HG02973 (cell line): ENCODE measurements at regions not wholly inside any gene's neighbourhood (a gene's known extent, or its start where the extent isn't known, plus 50 kb on each side); places are given as distances from the start of the nearest gene placed in this dataset.
A peak's percentile ranks its signal among the peaks of the same experiment; 100 is the strongest.
"Not testable (repeated sequence)": the region's sequence is repeated elsewhere in the genome, so short reads cannot be mapped to it uniquely, and the experiment has no call there.

ENCODE experiments used
- ATAC-seq: cut with Tn5 transposase; IDR thresholded peaks from one replicate; pipeline ENCODE4 v1.9.1; 2021; ENCODE audit warnings: moderate library complexity; ENCODE audit not compliant: unreplicated experiment

GRCh38 chr5:50898966-50899365 lies 232.5 kb downstream of the PARP8 start:
- ATAC-seq = no peak

DNA sequence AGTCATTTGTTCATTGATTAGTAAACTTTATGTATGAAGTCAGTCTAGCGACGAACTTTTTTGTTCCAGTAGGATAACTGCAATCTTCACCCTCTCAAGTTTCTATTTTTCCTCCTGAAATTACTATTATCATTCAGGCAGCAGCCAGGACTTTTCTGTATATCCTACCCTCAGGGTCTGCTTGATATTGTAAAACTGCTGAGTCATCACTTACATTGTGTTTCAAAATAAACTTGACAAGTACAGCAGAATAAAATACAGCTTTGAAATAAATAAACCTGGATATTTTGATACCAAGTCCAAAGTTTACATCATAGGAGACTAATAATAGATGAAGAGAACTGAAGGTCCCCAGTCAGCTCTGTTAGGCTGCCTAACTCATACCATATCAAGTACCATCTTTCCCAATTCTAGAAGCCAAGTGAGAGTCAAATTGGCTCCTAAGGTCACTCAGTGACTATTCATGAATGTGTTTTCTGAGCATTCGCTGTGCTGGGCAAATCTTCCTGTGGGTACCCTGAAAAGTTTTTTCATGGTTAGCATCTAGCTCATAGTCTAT lies 234.6 kb downstream of the PARP8 start:
- no peak for ATAC-seq

- ATAC-seq = no peak
Measured at GRCh38 chr5:50903651-50904050, 237.2 kb downstream of the PARP8 start.

GRCh38 chr5:50905996-50906570 lies 239.6 kb downstream of the PARP8 start:
- ATAC-seq = no peak

DNA sequence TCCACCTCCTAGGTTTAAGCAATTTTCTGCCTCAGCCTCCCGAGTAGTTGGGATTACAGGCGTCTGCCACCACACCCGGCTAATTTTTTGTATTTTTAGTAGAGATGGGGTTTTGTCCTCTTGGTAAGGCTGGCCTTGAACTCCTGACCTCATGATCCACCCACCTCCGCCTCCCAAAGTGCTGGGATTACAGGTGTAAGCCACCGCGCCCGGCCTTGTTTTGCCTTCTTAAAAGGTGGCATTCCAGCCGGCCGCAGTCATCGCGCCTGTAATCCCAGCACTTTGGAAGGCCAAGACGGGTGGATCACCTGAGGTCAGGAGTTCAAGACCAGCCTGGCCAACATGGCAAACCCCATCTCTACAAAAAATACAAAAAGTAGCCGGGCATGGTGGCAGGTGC lies 253.7 kb downstream of the PARP8 start:
- ATAC-seq = not testable (repeated sequence)

DNA sequence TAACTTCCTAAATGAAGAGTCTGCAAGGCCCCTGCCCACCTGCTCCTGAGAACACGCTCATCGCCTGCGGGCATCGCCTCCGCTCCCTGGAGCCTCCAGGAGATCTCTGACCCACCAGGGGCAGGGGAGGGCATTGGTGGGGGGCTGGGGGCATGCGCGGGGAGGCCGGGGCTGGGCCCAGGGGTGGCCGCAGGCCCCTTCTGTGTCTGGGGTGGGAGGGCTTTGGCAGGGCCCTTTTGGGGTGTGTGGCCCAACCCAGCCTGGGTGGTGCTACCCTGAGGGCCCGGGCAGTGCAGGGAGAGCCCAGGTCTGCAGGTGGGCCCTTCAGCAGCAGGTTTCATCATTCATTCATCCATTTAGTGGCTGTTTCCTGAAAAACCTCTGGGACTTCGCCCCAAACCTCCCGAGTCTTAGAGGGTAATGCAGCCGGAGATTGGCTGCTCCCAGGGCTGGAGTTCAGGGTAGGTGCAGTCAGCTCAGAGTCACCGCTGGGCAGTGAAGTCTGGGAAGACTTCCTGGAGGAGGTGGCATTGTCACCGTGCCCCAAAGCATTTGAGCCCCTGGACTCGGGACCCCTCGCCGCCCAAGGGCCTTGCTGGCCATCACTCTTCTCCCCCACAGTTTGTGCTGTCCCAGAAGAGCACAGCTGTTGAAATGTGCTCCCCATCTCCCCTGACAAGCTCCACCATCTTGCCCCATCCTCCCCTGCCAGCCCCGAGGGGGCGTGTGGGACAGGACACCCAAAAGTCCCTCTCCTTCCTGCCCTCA lies 255.1 kb downstream of the PARP8 start:
- ATAC-seq = no peak

DNA sequence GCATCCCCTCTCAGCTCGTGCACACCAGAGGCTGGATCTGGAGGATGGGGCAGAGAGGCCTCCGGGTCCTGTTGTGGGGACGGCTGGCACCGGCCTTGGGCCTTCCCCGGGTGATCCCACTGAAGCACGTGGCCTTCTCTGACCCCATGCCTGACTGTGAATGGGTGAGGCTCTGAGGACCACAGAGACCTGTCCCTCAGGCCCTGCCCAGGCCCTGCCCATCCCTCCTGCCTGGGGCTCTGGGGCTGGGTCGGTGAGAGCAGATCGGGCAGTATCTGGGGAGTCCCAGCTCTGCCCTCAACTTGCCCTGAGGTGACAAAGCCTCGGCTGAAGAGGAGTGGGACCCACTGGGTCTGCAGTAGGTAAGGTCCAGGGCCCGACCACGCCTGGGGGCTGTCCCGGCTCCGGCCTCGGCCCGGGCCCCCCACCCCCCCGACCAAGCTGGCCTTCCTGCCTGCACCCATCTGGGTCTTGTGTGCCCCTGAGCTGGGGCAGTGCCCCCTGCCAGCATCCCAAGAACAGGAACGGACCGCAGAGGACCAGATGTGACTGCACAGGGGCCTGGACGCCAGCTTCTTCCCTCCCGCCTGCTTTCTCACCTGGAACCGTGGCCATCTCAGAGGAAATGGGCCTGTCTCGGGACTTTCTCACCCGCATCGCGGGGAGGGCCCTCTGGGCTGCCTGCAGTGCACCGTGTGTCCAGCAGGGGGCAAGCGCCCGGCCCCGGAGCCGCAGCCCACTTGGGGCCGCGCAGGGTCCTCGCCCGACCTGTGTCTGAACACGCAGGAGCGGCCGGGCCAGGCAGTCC lies 255.9 kb downstream of the PARP8 start:
- ATAC-seq = not testable (repeated sequence)

GRCh38 chr5:50922942-50923767 lies 256.7 kb downstream of the PARP8 start:
- no peak for ATAC-seq

DNA sequence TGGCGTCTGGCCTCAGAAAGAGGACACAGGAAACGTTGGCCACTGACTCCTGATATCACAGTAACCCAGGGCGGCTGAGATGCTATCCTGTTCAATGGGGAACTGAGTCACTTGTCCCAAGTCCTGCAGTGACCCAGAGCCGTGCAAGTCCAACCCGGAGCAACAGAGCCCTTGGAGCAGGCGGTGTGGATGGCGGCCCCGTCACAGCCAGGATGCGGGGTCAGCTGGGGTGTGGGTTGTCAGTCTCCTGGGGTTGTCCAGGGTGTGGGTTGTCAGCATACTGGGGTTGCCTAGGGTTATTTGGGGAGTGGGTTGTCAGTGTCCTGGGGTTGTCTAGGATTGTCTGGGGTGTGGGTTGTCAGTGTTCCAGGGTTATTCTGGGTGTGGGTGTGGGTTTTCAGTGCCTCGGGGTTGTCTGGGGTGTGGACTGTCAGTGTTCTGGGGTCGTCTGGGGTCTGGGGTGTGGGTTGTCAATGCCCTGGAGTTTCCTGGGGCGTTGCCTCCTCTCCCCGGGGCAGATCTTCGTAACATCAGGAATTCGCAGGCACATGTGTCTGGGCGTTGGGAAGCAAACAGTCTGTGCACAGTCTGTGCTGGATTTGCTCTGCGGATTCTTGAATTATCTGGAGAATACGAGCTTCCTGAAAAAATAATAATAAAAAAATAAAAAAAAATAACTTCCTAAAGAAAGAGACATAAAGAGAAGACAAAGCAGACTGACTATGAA lies 257.5 kb downstream of the PARP8 start:
- no peak for ATAC-seq

DNA sequence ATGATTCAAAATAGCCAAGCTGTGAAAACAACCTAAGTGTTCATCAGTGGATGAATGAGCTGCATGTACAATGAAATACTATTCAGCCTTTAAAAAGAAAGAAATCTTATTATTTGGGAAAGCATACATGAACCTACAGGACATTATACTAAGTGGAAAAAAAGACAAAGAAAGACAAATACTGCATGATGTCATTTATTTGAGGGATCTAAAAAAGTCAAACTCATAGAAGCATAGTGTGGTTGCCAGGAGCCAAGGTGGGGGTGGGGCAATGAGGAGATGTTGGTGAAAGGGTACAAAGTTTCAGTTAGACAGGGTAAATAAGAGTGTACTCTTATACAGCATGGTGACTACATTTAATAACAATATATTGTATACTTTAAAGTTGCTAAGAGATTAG lies 261.5 kb downstream of the PARP8 start:
- no peak for ATAC-seq

DNA sequence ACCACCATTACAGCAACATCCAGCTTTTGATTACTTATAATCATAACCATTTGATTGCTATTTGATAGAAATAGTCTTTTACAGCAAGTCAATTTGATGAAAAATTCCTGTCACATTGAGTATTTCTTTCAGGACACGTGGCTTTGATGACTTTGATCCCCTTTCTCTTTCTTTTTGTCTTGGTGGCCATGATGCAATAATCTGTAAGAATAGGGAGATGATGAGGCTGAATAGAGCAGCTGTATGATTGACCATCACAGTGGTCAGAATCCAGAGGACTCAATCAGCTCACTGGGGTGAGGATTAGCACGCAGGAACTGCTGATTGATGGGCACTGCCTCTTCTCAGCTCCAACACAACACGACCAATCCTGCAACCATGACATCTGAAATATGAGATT lies 262.7 kb downstream of the PARP8 start:
- ATAC-seq = no peak

GRCh38 chr5:50934343-50934742 lies 267.9 kb downstream of the PARP8 start:
- ATAC-seq = no peak

DNA sequence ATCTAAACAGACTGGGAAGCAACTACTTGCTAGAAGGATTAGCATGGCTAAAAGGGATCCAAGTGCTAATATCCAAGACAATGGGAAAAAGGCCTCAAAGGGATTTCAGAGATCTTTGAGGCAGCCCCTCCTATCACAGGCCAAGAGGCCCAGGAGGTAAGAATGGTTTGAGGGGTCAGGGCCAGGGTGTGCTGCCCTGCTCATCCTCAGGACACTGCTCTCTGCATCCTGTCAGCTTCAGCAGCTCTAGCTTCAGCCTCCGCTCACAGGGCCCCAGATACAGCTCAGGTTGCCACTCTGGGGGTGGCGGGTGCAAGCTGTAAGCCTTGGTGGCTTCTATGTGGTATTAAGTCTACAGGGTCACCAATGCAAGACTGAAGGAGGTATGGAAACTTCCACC lies 278.7 kb downstream of the PARP8 start:
- no peak for ATAC-seq

DNA sequence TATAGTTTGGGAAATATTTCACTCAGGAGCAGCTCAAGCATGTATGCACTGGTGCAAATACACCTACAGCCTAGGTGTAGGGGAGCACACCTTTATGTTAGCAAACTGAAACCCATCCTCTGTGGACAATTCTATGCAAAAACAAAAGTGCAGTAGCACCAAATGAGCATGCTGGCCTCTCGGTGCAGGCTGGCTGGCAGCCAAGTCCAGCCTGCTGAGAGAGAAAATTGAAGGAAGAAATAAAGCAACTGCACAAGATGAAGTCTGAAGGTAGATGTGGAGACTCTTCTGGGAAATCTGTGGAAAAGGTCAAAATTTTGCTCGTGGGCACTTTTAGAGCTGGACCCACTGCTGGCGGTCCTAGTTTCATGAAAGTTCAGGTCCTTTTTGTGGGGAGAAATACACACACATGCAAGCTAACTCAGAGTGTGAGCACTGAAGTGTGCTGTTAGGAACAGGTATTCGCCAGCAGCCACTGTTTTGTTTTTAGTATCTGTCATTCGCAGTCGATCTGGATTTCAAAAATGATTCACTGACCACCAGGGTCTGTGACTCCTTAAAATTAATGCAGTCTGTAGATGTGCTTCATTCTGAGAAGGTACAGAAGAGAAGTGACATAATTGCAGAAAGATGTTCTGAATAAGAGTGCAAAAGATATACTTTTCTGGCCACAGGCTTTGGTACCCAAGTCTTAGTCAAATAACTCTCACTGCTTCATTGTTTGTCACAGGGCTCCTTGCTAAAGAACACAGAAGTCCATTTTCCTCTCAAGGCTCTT lies 281.7 kb downstream of the PARP8 start:
- ATAC-seq = no peak

DNA sequence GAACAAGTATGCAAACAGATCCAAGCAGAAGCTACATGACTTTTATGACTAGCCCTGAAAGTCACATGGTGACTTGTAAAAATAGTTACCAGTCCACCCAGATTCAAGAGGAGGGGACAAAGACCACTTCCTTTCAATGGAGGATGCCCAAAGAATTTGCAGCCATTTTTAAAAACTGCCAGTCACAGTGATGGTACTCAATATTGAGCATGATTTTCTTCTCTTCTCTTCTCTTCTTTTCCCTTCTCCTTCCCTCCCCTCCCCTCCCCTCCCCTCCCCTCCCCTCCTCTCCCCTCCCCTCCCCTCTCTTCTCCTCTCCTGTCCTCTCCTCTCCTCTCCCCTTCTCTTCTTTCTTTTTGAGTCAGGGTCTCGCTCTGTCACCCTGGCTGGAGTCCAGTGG lies 286.9 kb downstream of the PARP8 start:
- no peak for ATAC-seq

DNA sequence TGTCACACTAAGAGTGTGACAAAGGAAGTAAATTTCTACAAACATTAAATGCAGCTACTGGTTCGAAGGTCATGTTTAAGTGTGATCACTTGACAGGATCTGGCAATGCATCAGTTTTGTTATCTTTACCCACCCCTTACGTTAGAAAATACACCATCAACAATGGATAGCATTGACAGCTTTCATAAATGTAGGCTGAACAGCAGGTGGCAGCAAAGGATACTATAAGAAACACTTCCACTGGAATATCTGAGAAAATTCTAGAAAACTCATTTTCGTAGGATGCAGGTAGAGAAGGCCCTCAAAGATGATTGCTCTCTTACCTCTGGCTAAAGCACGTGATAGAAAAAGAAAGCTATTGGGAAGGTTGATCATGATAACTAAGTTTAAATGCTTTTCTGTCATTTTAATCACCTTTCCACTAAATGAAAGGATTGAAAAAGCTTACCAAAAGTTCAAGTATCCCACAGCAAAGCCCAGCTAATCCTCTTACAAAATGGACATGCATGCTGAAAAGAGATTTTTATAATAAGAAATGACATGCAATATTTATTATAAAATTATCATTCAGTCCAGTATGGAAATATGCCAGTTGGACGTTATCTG lies 292.5 kb downstream of the PARP8 start:
- peak; percentile 61 for ATAC-seq

DNA sequence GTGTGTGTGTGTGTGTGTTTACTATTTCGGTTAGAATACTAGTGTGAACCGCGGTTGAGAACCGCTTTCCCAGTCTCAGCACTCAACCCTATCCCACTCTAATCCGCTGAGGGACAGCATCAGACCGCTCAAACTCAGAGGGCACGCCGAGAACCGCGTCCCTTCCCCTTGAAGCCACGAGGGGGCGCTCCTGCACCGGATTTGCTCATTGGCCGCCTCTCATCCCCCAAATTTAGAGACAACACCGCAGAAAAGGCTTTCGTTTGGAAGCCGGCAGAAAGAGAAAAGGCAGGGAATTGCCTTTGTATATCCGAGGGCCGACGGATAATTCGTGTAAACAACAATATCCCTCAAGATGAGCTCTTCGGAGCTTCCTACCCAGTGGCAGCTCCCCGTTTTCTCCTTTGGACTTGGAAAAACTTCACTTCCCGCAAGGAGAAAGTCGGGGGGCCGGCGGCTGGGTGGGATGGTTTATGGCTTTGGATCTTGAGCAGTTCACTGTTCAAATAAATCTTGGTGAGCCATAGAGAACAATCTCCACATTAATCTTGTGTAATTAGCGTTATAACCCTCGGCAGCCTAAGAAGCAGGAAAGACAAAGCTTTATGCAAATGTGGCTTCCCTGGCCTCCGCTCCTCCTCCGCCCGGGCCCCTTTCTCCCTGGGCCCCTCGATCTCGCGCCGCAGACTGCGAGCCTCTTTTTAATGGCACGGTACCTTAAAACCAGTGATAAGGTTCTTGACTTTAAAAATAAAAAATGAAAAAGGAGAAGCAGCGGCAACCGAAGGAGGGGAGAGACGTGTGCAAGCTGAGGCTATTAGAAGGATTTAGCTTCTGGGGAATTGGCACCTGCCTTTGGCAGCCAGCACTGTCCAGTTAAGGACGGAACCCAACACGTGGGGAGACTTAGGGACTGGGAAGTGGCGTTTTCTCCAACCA lies 296.8 kb downstream of the PARP8 start:
- peak; percentile 65 for ATAC-seq
